ENCODE measurements at regions not wholly inside any gene's neighbourhood (a gene's known extent, or its start where the extent isn't known, plus 50 kb on each side); places are given as distances from the start of the nearest gene placed in this dataset.
"Not testable (repeated sequence)": the region's sequence is repeated elsewhere in the genome, so short reads cannot be mapped to it uniquely, and the experiment has no call there.

GRCh38 chr3:176328666-176329065 lies 868.6 kb downstream of the TBL1XR1 start:
- intact Hi-C loops (cut with DNase I) = no loop called here
- Histone ChIP-seq H3K36me3 (no peaks in the 10 kb centered on the region), H3K27me3 (no peaks in the 10 kb centered on the region), H3K4me3 (no peak overlapping the region), H3K9me3 (no peaks in the 10 kb centered on the region), H3K27ac (no peak overlapping the region), H3K4me1 (no peaks in the 10 kb centered on the region)
- TF ChIP-seq CTCF (IDR thresholded peaks at IDR 0.05) = no peak
- DNase-seq (ENCODE audit: low spot score in 2 of 2) = no peak

- DNase-seq (ENCODE audit: low spot score in 2 of 2) = no peak
- TF ChIP-seq CTCF (IDR thresholded peaks at IDR 0.05) = no peak
- no peaks in the 10 kb centered on the region for H3K9me3 ChIP-seq
- H3K27me3 ChIP-seq = no peaks in the 10 kb centered on the region
- H3K4me1 ChIP-seq = no peaks in the 10 kb centered on the region
- intact Hi-C loops (cut with DNase I) = no loop called here
- H3K27ac ChIP-seq = no peak overlapping the region
- no peaks in the 10 kb centered on the region for H3K36me3 ChIP-seq
- H3K4me3 ChIP-seq = no peak overlapping the region
Observed at GRCh38 chr3:176328198-176328597, 869.1 kb downstream of the TBL1XR1 start.

GRCh38 chr3:176326894-176327490 lies 870.3 kb downstream of the TBL1XR1 start:
- H3K4me1 ChIP-seq; H3K9me3 ChIP-seq; H3K36me3 ChIP-seq; DNase-seq (ENCODE audit: low spot score in 2 of 2); H3K4me3 ChIP-seq; intact Hi-C loops (cut with DNase I); H3K27me3 ChIP-seq; H3K27ac ChIP-seq: not testable (repeated sequence)

GRCh38 chr3:176321532-176321931 lies 875.8 kb downstream of the TBL1XR1 start:
- H3K4me1 ChIP-seq; H3K4me3 ChIP-seq; intact Hi-C loops (cut with DNase I); H3K36me3 ChIP-seq; H3K27ac ChIP-seq; H3K9me3 ChIP-seq; DNase-seq (ENCODE audit: low spot score in 2 of 2); H3K27me3 ChIP-seq: not testable (repeated sequence)

GRCh38 chr3:176321099-176321498 lies 876.2 kb downstream of the TBL1XR1 start:
- Histone ChIP-seq H3K36me3 (no peaks in the 10 kb centered on the region), H3K27me3 (no peaks in the 10 kb centered on the region), H3K27ac (no peak overlapping the region), H3K9me3 (no peaks in the 10 kb centered on the region), H3K4me1 (no peaks in the 10 kb centered on the region), H3K4me3 (no peak overlapping the region)
- intact Hi-C loops (cut with DNase I) = no loop called here
- TF ChIP-seq CTCF (IDR thresholded peaks at IDR 0.05) = no peak
- DNase-seq (ENCODE audit: low spot score in 2 of 2) = no peak

- Histone ChIP-seq H3K4me3 (no peak overlapping the region), H3K4me1 (no peaks in the 10 kb centered on the region), H3K36me3 (no peaks in the 10 kb centered on the region), H3K27ac (no peak overlapping the region), H3K9me3 (no peaks in the 10 kb centered on the region), H3K27me3 (no peaks in the 10 kb centered on the region)
- DNase-seq (ENCODE audit: low spot score in 2 of 2) = no peak
- intact Hi-C loops (cut with DNase I) = no loop called here
- no peak for TF ChIP-seq CTCF (IDR thresholded peaks at IDR 0.05)
Observed at GRCh38 chr3:176313426-176313825, 883.9 kb downstream of the TBL1XR1 start.

GRCh38 chr3:176310641-176311040 lies 886.6 kb downstream of the TBL1XR1 start:
- Histone ChIP-seq H3K4me1 (no peaks in the 10 kb centered on the region), H3K9me3 (no peaks in the 10 kb centered on the region), H3K4me3 (no peak overlapping the region), H3K27ac (no peak overlapping the region), H3K27me3 (no peaks in the 10 kb centered on the region), H3K36me3 (no peaks in the 10 kb centered on the region)
- DNase-seq (ENCODE audit: low spot score in 2 of 2) = no peak
- intact Hi-C loops (cut with DNase I) = no loop called here
- no peak for TF ChIP-seq CTCF (IDR thresholded peaks at IDR 0.05)
